ENCODE measurements at regions not wholly inside any gene's neighbourhood (a gene's known extent, or its start where the extent isn't known, plus 50 kb on each side); places are given as distances from the start of the nearest gene placed in this dataset.

GRCh38 chr6:23340271-23340670, 770.9 kb downstream of the HDGFL1 start:
- peaks cover 0 to 3% of the 10 kb centered on the region in 2 experiments; a peak in 2 of 4 replicates for H3K4me1 Mint-ChIP-seq
- no peak overlapping the region for H2BK120ac ChIP-seq (ENCODE audit: low read depth, low read length, poor library complexity, severe bottlenecking)
- no peaks in the 10 kb centered on the region for H3K27me3 ChIP-seq (ENCODE audit: insufficient read depth, low read length)
- no peak for DNase-seq
- H4K5ac ChIP-seq (ENCODE audit: insufficient read length, low read depth, low read length): no peak overlapping the region
- no peaks in the 10 kb centered on the region for H3K27me3 Mint-ChIP-seq (ENCODE audit: low read depth)
- no peak overlapping the region for H4K8ac ChIP-seq (replicated peaks; ENCODE audit: insufficient read length, low read depth, low read length)
- no peak overlapping the region for H4K91ac ChIP-seq (ENCODE audit: insufficient read length, low read depth, low read length)
- no peaks in the 10 kb centered on the region for H3K79me2 ChIP-seq (ENCODE audit: insufficient read depth, low read length)
- H3K14ac ChIP-seq (ENCODE audit: insufficient read depth, low read length): no peak overlapping the region
- no CpG with 5 or more reads among the region's 3 CpGs for WGBS (ENCODE audit: extremely low coverage, insufficient read length, low lambda C conversion rate)
- no peak overlapping the region for H3T11ph ChIP-seq (ENCODE audit: low read length)
- H3K4me3 Mint-ChIP-seq: no peak overlapping the region
- no peak overlapping the region for H3K4ac ChIP-seq (ENCODE audit: low read depth, low read length)
- no peak overlapping the region for H3K27ac Mint-ChIP-seq
- no peaks in the 10 kb centered on the region for H3K79me1 ChIP-seq (ENCODE audit: insufficient read depth, low read depth, low read length, poor library complexity, severe bottlenecking)
- H3K4me1 ChIP-seq (ENCODE audit: insufficient read depth, low read length): no peaks in the 10 kb centered on the region; the same call in 1 of the 2 replicates
- H3K18ac ChIP-seq (ENCODE audit: insufficient read length, low read depth, low read length): no peak overlapping the region
- H3K56ac ChIP-seq (ENCODE audit: insufficient read length, low read depth, low read length): no peak overlapping the region
- H3K36me3 Mint-ChIP-seq (ENCODE audit: insufficient read depth in 1 of 3, low read depth in 3 of 3): no peaks in the 10 kb centered on the region
- H2BK5ac ChIP-seq (ENCODE audit: insufficient read length, low read length): no peak overlapping the region
- H3K4me2 ChIP-seq (ENCODE audit: insufficient read depth, insufficient read length, low read length): no peak overlapping the region
- H3K27ac ChIP-seq (ENCODE audit: insufficient read length, low read depth, low read length): no peak overlapping the region
- H2AK5ac ChIP-seq (ENCODE audit: insufficient read length, low read length): no peak overlapping the region
- no peaks in the 10 kb centered on the region for H3K9me3 ChIP-seq (ENCODE audit: control insufficient read depth, low read depth, low read length)
- no peak overlapping the region for H3K9ac ChIP-seq (ENCODE audit: extremely low read depth, insufficient read length, low read length)
- TF ChIP-seq, protein P1, sequence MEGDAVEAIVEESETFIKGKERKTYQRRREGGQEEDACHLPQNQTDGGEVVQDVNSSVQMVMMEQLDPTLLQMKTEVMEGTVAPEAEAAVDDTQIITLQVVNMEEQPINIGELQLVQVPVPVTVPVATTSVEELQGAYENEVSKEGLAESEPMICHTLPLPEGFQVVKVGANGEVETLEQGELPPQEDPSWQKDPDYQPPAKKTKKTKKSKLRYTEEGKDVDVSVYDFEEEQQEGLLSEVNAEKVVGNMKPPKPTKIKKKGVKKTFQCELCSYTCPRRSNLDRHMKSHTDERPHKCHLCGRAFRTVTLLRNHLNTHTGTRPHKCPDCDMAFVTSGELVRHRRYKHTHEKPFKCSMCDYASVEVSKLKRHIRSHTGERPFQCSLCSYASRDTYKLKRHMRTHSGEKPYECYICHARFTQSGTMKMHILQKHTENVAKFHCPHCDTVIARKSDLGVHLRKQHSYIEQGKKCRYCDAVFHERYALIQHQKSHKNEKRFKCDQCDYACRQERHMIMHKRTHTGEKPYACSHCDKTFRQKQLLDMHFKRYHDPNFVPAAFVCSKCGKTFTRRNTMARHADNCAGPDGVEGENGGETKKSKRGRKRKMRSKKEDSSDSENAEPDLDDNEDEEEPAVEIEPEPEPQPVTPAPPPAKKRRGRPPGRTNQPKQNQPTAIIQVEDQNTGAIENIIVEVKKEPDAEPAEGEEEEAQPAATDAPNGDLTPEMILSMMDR (conservative IDR thresholded peaks at IDR 0.05): no peak
- H3K9me3 Mint-ChIP-seq: peaks cover 2% of the 10 kb centered on the region in 2 experiments; a peak in 2 of 5 replicates
- no peaks in the 10 kb centered on the region for H3K23me2 ChIP-seq (ENCODE audit: insufficient read length, low read depth, low read length, poor library complexity, severe bottlenecking)
- no peak overlapping the region for H2BK15ac ChIP-seq (ENCODE audit: low read depth, low read length)
- no peak overlapping the region for H2AFZ ChIP-seq (ENCODE audit: low read length)
- no peak overlapping the region for H2BK20ac ChIP-seq (ENCODE audit: low read depth, low read length, poor library complexity, severe bottlenecking)
- H2BK12ac ChIP-seq (ENCODE audit: insufficient read length, low read depth, low read length): no peak overlapping the region
- no peak overlapping the region for H3K23ac ChIP-seq (ENCODE audit: insufficient read length, low read depth, low read length)
- H4K20me1 ChIP-seq (ENCODE audit: control insufficient read depth, insufficient read depth, insufficient read length): no peaks in the 10 kb centered on the region
